Ishikawa (cell line): ENCODE measurements at regions not wholly inside any gene's neighbourhood (a gene's known extent, or its start where the extent isn't known, plus 50 kb on each side); places are given as distances from the start of the nearest gene placed in this dataset.

Experiments
- CEBPB ChIP-seq: IDR thresholded peaks from 2 replicates; pipeline ENCODE4 v1.6.1; 2012
- CREB1 ChIP-seq: IDR thresholded peaks from 2 replicates; pipeline ENCODE4 v1.6.1; 2012; ENCODE audit warnings: low read depth
- EGR1 ChIP-seq: IDR thresholded peaks from 2 replicates; pipeline ENCODE4 v1.6.1; 2012
- EP300 ChIP-seq: IDR thresholded peaks from 2 replicates; pipeline ENCODE4 v1.6.1; 2012; ENCODE audit warnings: borderline replicate concordance
- FOXM1 ChIP-seq: IDR thresholded peaks from 2 replicates; pipeline ENCODE4 v1.6.1; 2012; ENCODE audit warnings: low read depth, borderline replicate concordance
- MAX ChIP-seq: IDR thresholded peaks from 2 replicates; pipeline ENCODE4 v1.6.1; 2012
- NFIC ChIP-seq: IDR thresholded peaks from 2 replicates; pipeline ENCODE4 v1.6.1; 2012
- RAD21 ChIP-seq: IDR thresholded peaks from 2 replicates; pipeline ENCODE4 v1.6.1; 2012; ENCODE audit warnings: low read depth
- REST ChIP-seq: IDR thresholded peaks from 2 replicates; pipeline ENCODE4 v1.6.1; 2012; ENCODE audit warnings: low read depth, mild to moderate bottlenecking
- TAF1 ChIP-seq: IDR thresholded peaks from 2 replicates; pipeline ENCODE4 v1.6.1; 2012; ENCODE audit warnings: low read depth, mild to moderate bottlenecking
- TCF12 ChIP-seq: IDR thresholded peaks from 2 replicates; pipeline ENCODE4 v1.6.1; 2012; ENCODE audit warnings: low read depth
- TEAD4 ChIP-seq: IDR thresholded peaks from 2 replicates; pipeline ENCODE4 v1.6.1; 2012
- USF1 ChIP-seq: IDR thresholded peaks from 2 replicates; pipeline ENCODE4 v1.6.1; 2012
- YY1 ChIP-seq: IDR thresholded peaks from 2 replicates; pipeline ENCODE4 v1.6.1; 2012; ENCODE audit warnings: low read depth
- ZBTB7A ChIP-seq: IDR thresholded peaks from 2 replicates; pipeline ENCODE4 v1.6.1; 2012; ENCODE audit warnings: low read depth

- no peak for TF ChIP-seq FOXM1
- no peak for TF ChIP-seq EGR1
- no peak for TF ChIP-seq ZBTB7A
- no peak for TF ChIP-seq MAX
- TF ChIP-seq CEBPB, result no peak
- no peak for TF ChIP-seq REST
- no peak for TF ChIP-seq EP300
These were observed 285.7 kb downstream of the RMST start for GRCh38 chr12:97748298-97748697.

DNA sequence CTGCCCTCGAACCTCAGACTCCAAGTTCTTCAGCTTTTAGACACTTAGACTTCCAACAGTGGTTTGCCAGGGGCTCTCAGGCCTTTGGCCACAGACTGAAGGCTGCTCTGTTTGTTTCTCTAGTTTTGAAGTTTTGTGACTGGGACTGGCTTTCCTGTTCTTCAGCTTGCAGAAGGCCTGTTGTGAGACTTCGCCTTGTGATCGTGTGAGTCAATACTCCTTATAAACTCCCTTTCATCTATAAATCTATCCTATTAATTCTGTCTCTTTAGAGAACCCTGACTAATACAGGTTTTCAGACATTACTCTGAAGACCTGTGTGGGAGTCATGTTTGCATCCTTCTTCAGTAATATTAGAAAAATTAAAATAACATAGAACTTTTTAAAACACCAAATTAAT, 289.1 kb downstream of the RMST start:
- TF ChIP-seq FOXM1, result no peak
- no peak for TF ChIP-seq EP300
- TF ChIP-seq RAD21, result no peak

DNA sequence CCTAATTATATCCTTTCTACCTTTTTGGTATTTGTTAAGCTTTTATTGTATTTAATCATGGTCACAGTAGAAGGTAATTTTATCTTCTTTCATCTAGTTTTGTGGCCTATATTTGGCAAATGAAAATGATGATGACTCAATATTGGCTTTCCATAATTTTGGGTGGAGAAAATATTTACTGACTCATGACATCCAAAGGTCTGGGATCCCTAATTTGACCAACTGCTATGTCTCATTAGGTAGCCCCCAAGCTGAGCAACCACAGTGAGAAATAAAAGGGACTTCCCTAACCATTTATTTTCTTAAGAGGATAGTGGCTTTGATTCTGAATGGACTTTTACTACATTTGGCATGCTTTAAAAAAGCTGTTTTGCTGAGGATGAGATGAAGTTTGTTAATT, 289.5 kb downstream of the RMST start:
- TF ChIP-seq CEBPB (no peak), RAD21 (no peak), USF1 (no peak), TEAD4 (no peak), EP300 (no peak), TAF1 (no peak), ZBTB7A (no peak), TCF12 (no peak), YY1 (no peak), CREB1 (no peak), REST (no peak), FOXM1 (no peak), NFIC (no peak), EGR1 (no peak), MAX (no peak)

- TF ChIP-seq USF1, result no peak
- TF ChIP-seq MAX, result no peak
- TF ChIP-seq EP300, result no peak
- TF ChIP-seq TEAD4, result no peak
- no peak for TF ChIP-seq CEBPB
- no peak for TF ChIP-seq EGR1
- no peak for TF ChIP-seq REST
- no peak for TF ChIP-seq YY1
- no peak for TF ChIP-seq CREB1
- no peak for TF ChIP-seq NFIC
- no peak for TF ChIP-seq TAF1
- no peak for TF ChIP-seq ZBTB7A
- TF ChIP-seq RAD21, result no peak
- TF ChIP-seq TCF12, result no peak
- TF ChIP-seq FOXM1, result no peak
These were observed 290.7 kb downstream of the RMST start for GRCh38 chr12:97753332-97753731.

GRCh38 chr12:97754306-97754705, 291.7 kb downstream of the RMST start:
- TF ChIP-seq MAX, result no peak
- no peak for TF ChIP-seq EP300
- TF ChIP-seq USF1, result no peak
- no peak for TF ChIP-seq CEBPB
- TF ChIP-seq REST, result no peak
